T-helper 9 cell (primary cell): ENCODE measurements at regions not wholly inside any gene's neighbourhood (a gene's known extent, or its start where the extent isn't known, plus 50 kb on each side); places are given as distances from the start of the nearest gene placed in this dataset.

Source experiments
- DNase-seq: peaks from one replicate; pipeline ENCODE4 v3.0.0-alpha.2; 2020

GRCh38 chr4:124514588-124514987 lies 197.9 kb downstream of the ANKRD50 start:
- DNase-seq, result no peak

DNA sequence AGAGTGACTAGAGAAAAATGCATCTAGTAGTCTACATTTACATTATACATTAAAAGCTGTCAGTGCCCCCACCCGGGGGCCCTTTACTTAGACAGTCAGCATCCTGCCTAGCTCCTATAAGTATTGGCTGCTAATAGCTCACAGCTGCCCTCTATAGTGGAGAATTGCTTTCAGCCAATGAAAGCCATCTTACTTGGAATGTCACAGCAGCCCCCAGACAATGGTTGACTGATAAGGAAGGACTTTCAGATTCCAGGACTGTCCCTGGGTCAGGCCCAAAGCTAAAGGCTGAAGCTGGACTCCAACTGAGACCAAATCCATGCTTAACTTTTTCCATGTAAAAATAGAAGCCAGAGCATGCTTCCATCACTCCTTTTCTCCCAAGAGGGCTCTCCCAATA lies 196.9 kb downstream of the ANKRD50 start:
- DNase-seq, result no peak

- DNase-seq, result no peak
Measured at GRCh38 chr4:124519196-124519595, 193.3 kb downstream of the ANKRD50 start.

- no peak for DNase-seq
Measured at GRCh38 chr4:124523816-124524215, 188.7 kb downstream of the ANKRD50 start.

DNA sequence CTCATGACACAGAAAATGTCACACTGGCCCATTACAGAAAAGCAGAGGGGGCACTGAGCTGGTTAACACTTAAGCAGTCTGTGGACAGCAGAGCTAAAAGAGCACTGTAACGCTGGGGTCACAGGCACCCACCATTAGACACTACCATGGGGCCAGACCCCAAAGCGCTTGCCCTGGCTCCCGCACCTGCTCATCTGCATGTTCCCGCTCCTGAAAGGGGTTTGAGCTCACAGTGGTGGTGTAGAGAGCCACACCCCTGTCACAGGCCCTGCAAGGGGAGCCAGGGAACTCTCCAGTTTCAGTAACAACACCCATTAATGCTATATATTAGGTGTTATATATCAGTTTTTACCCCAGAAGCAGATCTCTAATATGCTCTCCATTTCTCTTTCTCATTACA lies 187.0 kb downstream of the ANKRD50 start:
- no peak for DNase-seq

GRCh38 chr4:124526331-124526730 lies 186.2 kb downstream of the ANKRD50 start:
- DNase-seq, result no peak

DNA sequence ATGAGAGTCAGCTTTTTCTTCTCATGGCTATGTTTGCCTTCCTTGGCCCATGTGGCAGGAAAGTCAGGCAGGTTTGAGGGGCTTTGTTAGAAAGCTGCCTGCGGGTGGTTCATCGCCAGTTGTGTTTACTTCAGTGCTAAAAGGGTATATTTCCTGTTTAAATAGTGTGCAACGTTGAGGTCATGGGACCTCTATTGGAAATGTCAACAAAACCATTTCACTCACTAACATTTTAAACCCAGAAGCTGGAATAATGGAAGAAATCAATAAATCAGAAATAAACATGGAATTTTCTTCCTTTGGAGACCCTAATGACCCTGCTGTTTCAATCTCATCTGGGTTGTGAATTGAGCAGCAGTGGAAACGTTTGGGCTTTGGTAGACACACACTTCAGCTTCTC lies 185.8 kb downstream of the ANKRD50 start:
- DNase-seq, result no peak

GRCh38 chr4:124527364-124527763 lies 185.2 kb downstream of the ANKRD50 start:
- DNase-seq, result no peak

DNA sequence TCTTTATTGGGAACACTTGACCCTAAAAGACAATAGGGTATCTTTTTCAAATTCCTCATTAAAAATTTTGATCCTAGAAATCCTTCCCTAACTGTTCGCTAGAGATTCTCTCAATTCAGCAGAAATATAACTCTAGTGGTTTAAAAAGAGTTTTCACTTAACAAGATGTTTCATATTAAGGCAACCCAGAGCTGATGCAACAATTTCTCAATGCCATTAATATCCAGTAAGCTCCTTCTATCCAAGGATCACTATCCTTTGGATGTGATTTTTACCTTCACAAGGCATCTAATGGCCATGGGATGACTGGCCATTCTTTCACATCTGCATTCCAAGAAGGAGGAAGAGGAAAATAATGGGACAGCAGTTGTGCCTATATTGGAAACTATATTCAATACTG lies 183.4 kb downstream of the ANKRD50 start:
- DNase-seq, result no peak

DNA sequence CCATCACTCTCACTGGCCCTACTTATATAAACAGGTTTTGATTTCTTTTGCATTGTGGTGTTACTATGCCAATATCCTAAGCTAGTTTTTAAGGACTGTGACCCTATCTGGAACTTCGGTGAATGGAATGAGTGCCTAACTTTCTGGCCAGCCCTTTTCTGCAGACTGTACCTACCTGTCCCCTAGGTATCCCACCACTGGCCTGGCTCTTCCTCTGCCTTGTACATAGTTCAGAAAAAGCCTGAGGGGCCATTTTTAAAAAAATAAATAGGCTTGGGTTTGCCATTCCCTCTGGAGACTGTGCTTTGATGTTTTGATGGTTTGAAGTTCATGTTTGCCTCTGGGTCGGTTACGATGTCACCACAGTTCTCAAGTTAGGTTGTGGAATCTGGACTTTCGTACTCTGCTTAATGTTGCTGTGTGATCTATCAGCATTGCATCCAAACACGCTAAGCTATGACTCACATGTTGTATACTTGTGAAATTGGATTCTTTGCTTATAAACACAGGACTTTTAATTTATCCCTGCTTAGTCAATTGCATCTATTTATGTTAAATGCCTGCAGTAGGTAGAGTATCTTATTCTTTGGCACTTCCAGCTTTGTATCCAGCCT lies 182.0 kb downstream of the ANKRD50 start:
- DNase-seq, result no peak

GRCh38 chr4:124534131-124534530 lies 178.4 kb downstream of the ANKRD50 start:
- no peak for DNase-seq

GRCh38 chr4:124535003-124535402 lies 177.5 kb downstream of the ANKRD50 start:
- no peak for DNase-seq

- DNase-seq, result no peak
Measured at GRCh38 chr4:124536946-124537345, 175.6 kb downstream of the ANKRD50 start.

- DNase-seq, result no peak
Measured at GRCh38 chr4:124537971-124538370, 174.6 kb downstream of the ANKRD50 start.

- DNase-seq, result no peak
Measured at GRCh38 chr4:124540014-124540413, 172.5 kb downstream of the ANKRD50 start.

DNA sequence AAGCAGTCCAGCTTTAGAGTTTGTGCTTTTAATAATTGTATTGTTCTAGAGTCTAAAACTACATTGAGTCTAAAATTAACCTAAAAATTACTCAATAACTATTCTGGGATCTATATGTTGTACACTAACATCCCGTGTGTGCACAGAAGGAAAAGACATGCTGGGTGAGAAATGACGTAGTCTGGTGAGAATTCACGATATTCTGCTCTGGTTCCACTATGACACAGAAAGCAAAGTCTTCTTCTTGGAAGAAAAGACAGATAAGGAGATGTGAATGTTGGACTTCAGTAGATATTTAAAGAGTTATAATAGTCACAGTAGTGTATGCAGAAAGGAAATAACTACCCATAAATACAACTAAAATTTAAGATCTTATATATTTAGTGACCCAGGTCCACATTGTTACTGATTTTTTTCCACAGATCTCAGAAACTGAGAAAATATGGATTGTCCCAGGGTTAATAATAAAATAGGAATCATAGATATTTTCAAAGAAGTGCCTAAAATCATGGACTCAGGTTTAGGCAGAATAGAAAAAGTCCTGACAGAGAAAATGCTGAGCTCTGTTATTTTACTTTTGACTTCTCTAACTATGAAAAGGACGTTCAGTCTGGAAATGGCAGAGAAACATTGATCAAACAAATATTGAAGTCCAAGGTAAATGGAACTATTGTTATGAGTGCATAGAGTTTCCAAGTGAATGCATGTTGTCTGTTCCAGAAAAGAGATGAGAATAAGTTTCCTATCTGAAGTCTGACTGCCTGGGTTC lies 170.7 kb downstream of the ANKRD50 start:
- no peak for DNase-seq

GRCh38 chr4:124555959-124556358 lies 156.6 kb downstream of the ANKRD50 start:
- no peak for DNase-seq

DNA sequence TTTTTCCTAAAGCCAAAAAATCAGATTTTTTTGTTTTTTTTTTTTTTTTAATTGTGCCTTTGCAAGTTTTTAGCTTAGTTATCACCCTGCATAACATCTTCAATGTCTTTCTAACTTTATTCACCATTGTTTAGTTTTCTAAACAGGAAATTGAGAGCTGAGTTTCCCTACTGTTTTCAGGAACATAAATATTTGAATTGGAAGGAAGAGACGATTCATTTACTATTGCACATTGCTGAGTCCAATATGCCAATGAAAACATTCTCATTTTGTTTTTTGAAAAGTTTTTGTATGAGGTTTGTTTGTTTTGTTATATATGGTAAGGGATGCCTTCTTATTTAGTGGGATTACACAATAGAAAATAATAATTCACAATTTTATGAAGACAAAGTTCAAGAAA lies 148.4 kb downstream of the ANKRD50 start:
- DNase-seq, result no peak

DNA sequence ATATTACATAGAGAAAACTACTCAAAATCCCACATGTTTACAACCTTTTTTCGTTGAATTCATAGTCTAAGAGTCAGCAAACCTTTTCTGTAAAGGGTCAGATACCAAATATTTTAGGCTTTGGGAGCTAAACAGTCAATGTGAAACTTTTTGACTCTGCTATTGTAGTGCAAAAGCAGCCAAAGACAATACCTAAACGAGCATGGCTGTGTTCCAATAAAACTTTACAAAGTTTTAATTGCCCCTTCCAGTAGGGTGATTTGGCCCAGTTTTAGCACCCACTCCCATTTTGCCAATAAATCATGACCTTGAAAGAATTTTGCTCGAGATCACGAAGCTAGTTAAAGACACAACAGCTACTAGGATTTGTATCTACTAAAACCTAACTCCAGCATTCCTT lies 147.2 kb downstream of the ANKRD50 start:
- no peak for DNase-seq

DNA sequence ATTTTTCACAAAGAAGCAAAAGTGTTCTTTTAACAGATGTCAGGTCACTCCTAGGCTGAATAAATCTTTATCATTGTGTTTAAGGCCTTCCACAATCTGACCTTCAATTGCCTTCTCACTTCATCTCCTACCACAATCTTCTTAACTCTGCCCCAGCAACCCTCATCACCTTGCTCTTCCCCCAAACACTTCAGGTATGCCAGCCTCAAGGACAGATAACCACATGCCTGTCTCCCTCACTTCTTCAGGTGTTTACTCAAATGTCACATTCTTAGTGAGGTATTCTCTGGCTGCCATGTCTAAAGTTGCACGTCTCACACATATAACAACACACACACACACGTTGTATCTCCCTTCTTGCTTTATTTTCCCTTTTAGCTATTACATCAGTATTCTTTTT lies 146.5 kb downstream of the ANKRD50 start:
- DNase-seq, result no peak

DNA sequence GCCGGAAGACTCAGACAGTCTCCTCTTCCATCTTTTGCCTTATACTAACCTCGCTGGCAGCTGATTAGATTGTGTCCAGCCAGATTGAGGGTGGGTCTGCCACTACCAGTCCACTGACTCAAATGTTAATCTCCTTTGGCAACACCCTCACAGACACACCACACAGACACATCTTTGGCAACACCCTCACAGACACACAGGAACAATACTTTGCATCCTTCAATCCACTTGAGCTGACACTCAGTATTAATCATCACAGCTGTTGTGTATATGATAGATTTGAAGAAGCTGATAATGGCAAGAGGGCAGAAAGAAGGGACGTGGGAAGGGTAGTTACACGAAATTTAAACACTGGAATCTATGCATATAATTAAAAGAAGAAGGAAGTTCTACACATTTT lies 139.5 kb downstream of the ANKRD50 start:
- no peak for DNase-seq

GRCh38 chr4:124579896-124580295 lies 132.6 kb downstream of the ANKRD50 start:
- no peak for DNase-seq

DNA sequence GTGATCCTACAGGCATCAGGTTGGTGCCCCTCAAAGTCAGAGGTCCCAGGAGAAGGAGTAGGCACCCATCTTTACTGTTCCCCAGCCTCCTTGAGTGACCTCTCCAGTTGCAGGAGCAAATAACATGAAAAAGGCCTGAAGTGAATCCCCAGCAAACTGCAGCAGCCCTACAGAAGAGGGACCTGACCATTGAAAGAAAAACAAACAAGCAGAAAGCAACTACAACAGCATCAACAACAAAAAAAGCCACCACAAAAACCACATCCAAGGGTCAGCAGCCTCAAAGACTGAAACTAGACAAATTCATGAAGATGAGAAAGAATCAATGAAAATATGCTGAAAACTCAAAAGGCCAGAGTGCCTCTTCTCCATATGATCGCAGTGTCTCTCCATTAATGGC lies 128.7 kb downstream of the ANKRD50 start:
- DNase-seq, result no peak

GRCh38 chr4:124589786-124590185 lies 122.7 kb downstream of the ANKRD50 start:
- no peak for DNase-seq

DNA sequence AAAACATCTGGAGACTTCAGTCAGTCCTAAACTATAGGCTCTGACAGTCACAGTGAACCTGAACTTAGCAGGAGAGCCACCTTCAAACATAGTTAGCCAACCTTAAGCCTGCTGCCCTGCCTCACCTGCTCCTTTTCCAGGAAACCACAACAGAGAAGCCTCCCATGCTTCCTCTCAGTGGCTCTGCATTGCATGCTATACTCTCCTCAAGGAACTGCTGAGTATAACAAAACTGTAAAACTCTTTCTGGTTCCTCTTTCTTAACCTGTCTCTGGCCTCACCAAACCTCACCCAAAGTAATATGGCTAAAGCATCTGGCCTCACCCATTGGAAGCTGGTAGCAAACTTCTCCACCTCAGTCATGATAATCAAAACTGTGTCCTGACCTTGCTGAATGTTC lies 122.1 kb downstream of the ANKRD50 start:
- DNase-seq, result no peak
